ENCODE measurements at regions not wholly inside any gene's neighbourhood (a gene's known extent, or its start where the extent isn't known, plus 50 kb on each side); places are given as distances from the start of the nearest gene placed in this dataset.

GRCh38 chr4:30385650-30386049 lies 334.5 kb upstream of the PCDH7 start:
- TF ChIP-seq CTCF (IDR thresholded peaks at IDR 0.05; ENCODE audit: insufficient read depth, low read length, missing control alignments), result no peak
- CTCF ChIA-PET, result no interaction called here
- DNase-seq (ENCODE audit: low read depth, low spot score), result no peak
- no peak overlapping the region for H3K4me3 ChIP-seq (ENCODE audit: low read depth, low read length)
- POLR2A ChIA-PET, result no interaction called here

- ChIA-PET CTCF (no interaction called here), POLR2A (no interaction called here)
- no peak for DNase-seq (ENCODE audit: low read depth, low spot score)
- H3K4me3 ChIP-seq (ENCODE audit: low read depth, low read length), result no peak overlapping the region
- no peak for TF ChIP-seq CTCF (IDR thresholded peaks at IDR 0.05; ENCODE audit: insufficient read depth, low read length, missing control alignments)
Measured at GRCh38 chr4:30386266-30386895, 333.8 kb upstream of the PCDH7 start.

GRCh38 chr4:30395902-30396301 lies 324.3 kb upstream of the PCDH7 start:
- DNase-seq (ENCODE audit: low read depth, low spot score), result no peak
- H3K4me3 ChIP-seq (ENCODE audit: low read depth, low read length), result no peak overlapping the region
- TF ChIP-seq CTCF (IDR thresholded peaks at IDR 0.05; ENCODE audit: insufficient read depth, low read length, missing control alignments), result no peak
- ChIA-PET CTCF (no interaction called here), POLR2A (no interaction called here)

GRCh38 chr4:30396772-30397475 lies 323.2 kb upstream of the PCDH7 start:
- DNase-seq (ENCODE audit: low read depth, low spot score), result no peak
- H3K4me3 ChIP-seq (ENCODE audit: low read depth, low read length), result no peak overlapping the region
- ChIA-PET POLR2A (no interaction called here), CTCF (no interaction called here)
- no peak for TF ChIP-seq CTCF (IDR thresholded peaks at IDR 0.05; ENCODE audit: insufficient read depth, low read length, missing control alignments)

- ChIA-PET CTCF (no interaction called here), POLR2A (no interaction called here)
- TF ChIP-seq CTCF (IDR thresholded peaks at IDR 0.05; ENCODE audit: insufficient read depth, low read length, missing control alignments), result no peak
- no peak overlapping the region for H3K4me3 ChIP-seq (ENCODE audit: low read depth, low read length)
- DNase-seq (ENCODE audit: low read depth, low spot score), result no peak
Measured at GRCh38 chr4:30399476-30399875, 320.7 kb upstream of the PCDH7 start.

- ChIA-PET POLR2A (no interaction called here), CTCF (no interaction called here)
- no peak for TF ChIP-seq CTCF (IDR thresholded peaks at IDR 0.05; ENCODE audit: insufficient read depth, low read length, missing control alignments)
- DNase-seq (ENCODE audit: low read depth, low spot score), result no peak
- H3K4me3 ChIP-seq (ENCODE audit: low read depth, low read length), result no peak overlapping the region
Measured at GRCh38 chr4:30402276-30402675, 317.9 kb upstream of the PCDH7 start.
